DMS 273 (cell line): ENCODE measurements at regions not wholly inside any gene's neighbourhood (a gene's known extent, or its start where the extent isn't known, plus 50 kb on each side); places are given as distances from the start of the nearest gene placed in this dataset.
"Not testable (repeated sequence)": the region's sequence is repeated elsewhere in the genome, so short reads cannot be mapped to it uniquely, and the experiment has no call there.

Experiments
- DNase-seq: peaks from one replicate; lab custom pipeline; 2025; ENCODE audit not compliant: unreplicated experiment; lab: John Stamatoyannopoulos, UW

GRCh38 chr20:54324041-54324440, 116.2 kb downstream of the PFDN4 start:
- no peak for DNase-seq

GRCh38 chr20:54324652-54325285, 116.9 kb downstream of the PFDN4 start:
- DNase-seq, result no peak

DNA sequence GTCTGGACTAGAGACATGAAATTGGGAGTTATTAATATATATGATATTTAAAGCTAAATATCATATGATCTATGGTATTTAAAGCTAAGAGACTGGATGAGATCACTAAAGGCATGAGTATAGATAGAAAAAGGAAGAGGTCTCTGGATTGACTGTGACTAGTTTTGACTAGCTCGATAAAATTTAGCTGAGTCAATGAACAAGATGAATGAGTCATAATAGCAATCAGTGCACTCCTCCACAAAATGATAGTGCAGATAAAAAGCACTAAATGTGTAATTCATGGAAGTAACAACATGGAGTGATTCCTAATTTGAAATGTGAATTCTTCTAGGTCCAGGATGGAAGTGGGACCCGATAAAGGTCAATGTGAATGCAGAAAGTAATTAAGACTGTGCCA, 127.4 kb downstream of the PFDN4 start:
- no peak for DNase-seq

GRCh38 chr20:54337144-54337543, 129.3 kb downstream of the PFDN4 start:
- no peak for DNase-seq

- no peak for DNase-seq
Measured at GRCh38 chr20:54339093-54339492, 131.2 kb downstream of the PFDN4 start.

- no peak for DNase-seq
Measured at GRCh38 chr20:54340206-54340605, 132.3 kb downstream of the PFDN4 start.

DNA sequence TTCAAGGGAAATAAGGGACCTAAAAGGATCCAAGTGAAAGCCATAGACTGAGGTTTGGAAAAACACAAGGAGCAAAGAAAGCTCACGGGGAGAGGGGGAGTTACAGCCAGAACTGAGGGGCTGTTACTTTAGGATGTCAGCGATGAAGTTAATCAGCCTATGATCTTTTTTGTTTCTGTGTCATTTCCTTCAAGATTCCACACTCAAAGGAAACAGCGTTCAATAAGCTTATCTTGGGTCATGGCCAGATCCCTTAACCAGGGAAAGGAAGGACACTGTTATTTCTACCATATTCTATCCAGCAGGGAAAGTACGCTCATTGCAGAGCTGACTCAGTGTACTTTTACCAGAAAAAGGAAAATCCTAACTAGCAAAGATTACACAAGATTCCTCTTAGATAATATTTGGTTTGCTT, 132.8 kb downstream of the PFDN4 start:
- no peak for DNase-seq

DNA sequence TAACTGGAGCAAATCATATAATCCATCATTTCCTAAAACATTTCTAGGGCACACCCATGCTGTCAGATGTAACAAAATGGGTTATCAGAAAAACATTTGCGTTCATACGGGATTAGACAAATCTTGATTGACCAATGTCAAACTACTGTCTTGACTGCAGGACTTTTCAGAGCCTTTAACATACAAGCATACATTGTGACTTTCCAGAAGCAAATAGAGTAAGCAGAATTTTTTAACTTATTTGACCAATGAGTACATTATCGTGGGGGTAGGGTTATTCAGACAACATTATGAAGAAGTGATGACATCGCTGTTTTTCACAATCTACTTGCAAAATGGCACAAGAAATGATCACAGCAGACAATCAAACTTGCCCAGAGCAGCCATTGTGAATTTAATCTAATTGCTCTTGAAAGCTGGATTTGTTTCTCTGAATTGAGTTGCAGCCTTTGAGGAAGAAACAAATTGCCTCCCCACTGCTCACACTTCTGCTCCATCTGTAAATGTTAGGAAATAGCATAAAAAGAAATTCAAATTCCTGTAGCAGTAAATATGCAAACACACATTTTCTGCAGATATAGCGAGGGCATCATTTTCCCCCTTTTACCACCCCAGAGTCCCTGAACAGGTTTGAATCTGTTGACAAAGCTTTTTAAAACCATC, 133.0 kb upstream of the DOK5 start:
- DNase-seq, result no peak

DNA sequence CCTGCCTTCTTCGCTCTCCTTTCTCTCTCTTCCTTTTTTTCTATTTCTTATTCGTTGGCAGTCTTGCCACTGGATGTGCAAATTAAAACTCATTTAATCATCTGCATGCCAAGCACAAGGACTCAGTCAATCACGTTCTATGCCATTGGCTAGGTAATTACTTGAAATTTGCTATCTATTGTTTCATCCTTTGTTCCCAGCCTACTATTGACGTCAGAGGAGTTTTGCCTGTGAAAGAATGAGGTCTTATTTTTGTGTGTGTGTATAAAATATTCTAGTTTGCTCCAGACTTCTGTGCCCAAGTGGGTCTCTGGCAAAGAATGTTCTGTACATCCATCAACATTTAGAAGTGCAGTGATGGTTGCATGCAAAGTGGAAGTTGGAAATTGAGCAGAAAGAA, 132.3 kb upstream of the DOK5 start:
- DNase-seq, result no peak

DNA sequence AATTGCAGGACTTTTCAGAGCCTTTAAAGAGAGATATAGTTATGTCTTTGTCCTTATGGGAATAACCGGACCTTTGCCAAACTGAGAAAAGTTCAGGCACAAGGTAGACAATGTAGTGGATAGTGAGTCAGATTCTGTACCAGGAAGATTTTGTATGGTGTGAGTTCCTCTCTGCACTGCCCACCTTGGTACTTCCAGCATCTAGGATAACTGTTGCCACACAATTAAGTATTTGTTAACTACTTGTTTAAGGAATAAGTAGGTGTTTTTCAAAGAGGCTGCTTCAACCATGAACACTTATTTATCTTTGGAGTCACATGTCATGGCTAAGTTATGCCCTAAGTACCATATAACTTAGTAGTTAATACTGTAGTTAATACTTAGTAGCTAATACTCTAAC, 131.8 kb upstream of the DOK5 start:
- DNase-seq, result no peak

DNA sequence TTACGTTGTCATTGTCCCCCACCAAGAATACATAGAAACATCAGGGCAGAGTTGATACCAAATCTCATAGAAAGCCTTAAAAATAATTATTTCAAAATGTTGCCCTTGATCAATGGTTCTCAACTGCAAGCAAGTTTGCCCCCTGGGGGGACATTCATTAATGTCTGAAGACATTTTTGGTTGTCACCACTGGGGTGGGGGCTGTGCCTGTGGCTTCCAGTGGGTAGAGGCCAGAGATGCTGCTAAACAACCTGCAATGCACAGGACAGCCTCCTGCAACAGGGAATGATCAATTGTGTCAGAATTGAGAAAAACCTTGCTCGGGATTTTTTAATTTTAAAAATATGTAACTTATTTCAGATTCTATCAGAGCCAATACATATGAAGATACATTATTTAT, 130.6 kb upstream of the DOK5 start:
- no peak for DNase-seq

DNA sequence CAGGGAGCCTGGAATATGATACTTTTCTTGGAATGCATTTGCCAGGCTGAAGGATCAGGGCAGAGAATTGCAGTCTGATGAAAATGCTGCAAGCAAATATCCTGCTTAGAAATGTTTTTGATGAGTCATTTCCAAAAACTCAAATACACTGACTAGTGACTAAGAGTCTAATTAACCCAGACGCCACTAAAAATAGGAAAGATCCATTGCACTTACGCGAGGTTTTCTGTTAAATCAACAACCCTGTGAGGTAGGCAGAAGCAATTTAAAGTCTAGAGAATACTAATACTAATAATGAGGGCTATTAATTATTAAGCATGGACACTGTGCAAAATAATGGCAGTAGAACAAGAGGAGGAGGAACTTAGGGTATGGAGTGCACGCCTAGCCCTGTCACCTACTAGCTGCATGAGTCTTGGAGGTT, 130.1 kb upstream of the DOK5 start:
- DNase-seq, result no peak

DNA sequence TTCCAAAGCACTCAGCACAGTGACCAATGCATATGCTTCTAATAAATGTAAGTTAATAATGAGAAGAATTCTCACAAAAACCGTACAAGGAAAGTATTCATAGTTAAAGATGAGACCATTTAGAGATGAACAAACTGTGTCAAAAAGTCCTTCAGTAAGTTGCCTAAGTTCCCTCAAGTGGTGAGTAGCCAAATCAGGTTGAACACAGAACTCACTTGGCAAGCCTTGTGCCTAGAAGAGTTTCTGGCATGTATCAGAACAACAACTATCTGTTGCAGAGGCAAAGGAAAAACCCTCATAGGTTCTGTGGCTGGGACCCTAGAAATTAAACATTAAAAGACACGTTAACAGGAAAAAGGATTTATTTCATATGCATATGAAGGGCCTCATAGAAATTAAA, 129.6 kb upstream of the DOK5 start:
- DNase-seq, result no peak

DNA sequence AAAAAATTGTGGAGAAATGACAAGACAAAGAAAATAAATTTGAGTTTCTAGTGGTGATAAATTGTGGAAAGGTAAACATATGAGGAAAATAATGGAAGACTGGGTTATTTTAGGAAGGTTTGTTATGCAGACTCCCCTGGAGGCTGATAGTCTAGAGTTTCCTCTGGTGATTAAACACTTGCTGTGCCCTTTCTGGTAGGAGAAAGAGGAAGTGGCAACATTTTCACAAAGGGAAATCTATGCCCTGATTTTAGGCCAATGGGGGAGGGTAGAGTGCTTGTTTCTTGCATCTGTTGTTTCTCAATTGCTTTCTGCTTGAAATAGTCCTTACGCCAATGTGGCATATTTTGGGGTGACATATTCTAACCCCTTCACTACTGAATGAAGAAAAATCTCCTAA, 129.1 kb upstream of the DOK5 start:
- DNase-seq, result no peak

DNA sequence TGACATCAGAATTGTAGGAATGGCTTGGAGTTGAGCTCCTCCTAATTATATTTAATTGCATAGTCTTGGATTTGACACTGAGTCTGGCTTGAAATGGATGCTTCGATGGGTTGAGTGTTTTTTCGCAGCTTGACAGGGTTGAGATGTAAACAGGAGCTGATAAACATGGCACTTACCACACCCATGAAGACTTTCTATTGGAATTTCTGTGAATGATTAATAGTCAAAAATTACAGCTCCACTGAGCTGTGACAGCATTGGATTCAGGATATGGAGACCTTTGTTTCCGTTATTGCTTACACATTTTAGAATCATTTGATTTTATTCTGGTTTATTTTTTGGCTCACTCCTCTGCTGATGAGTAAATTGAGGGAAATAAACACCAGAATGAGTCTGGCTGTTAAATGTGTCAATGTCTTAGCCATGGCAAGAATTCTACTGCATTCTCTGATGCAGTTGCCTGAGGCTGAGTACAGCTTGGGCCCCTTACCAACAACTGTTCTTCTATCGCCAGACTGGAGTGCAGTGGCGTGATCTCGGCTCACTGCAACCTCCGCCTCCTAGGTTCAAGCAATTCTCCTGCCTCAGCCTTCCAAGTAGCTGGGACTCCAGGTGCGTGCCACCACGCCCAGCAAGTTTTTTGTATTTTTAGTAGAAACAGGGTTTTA, 128.1 kb upstream of the DOK5 start:
- DNase-seq, result no peak

DNA sequence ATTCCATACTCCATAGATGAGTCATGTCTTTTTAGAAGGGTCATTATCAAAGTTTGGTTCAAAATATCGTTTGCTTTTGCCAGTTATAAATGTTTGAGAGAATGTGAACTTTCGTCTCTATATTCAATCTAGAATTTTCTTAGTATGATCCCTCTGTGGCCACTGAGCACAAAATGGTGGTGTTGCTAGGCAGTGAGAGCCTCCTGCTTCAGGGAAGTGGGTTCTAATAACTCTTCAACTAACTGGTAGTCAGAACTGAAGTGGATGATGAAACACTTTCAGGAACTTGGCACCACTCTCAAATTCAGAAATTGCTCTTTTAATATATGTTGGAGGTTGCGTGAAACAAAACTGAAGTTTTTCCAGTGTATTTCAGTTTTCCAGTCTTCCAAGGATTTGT, 125.0 kb upstream of the DOK5 start:
- no peak for DNase-seq

- DNase-seq, result no peak
Measured at GRCh38 chr20:54351371-54352136, 123.8 kb upstream of the DOK5 start.

DNA sequence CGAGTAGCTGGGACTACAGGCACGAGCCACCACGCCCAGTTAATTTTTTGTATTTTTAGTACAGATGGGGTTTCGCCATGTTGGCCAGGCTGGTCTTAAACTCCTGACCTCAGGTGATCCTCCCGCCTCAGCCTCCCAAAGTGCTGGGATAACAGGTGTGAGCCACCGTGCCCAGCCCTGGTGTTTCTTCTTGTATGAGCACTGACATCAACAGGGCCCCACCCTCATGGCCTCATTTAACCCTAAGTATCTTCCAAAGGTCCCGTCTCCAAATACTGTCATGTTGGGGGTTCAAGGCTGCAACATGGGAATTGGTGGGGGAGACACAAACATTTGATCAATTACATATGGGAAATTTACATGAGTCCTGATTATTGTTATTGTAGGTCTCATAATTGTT, 122.9 kb upstream of the DOK5 start:
- not testable (repeated sequence) for DNase-seq

DNA sequence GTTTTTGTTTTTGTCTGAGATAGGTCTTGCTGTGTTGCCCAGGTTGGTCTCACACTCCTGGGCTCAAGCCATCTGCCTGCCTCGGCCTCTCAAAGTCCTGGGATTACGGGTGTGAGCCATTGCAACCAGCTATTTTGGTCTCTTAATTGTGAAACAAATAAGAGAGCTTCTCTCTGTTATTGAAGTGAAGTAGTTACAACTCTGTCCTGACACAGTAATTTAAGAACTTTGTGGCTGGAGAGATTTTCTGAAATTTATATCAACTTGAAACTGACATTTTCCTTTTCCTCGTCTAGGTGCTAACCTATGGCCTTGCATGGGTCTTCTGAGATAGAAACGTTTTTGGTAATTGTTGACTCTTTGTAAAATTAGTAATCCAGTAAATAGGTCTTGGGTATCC, 122.1 kb upstream of the DOK5 start:
- no peak for DNase-seq

- peak; percentile 92 for DNase-seq
Measured at GRCh38 chr20:54355631-54356280, 119.6 kb upstream of the DOK5 start.

- peak; percentile 77 for DNase-seq
Measured at GRCh38 chr20:54356801-54357200, 118.6 kb upstream of the DOK5 start.
